Upper lobe of left lung (tissue), 4 donors: ENCODE measurements at regions not wholly inside any gene's neighbourhood (a gene's known extent, or its start where the extent isn't known, plus 50 kb on each side); places are given as distances from the start of the nearest gene placed in this dataset.

Source experiments
- EP300 ChIP-seq, 4 donors: sonication (generic); formaldehyde crosslinking; IDR thresholded peaks; one replicate each; pipeline ENCODE4 v1.5.1; 2017; ENCODE audit warnings: antibody characterized with exemption in 4 of 4, control low read depth in 2 of 4
- POLR2A ChIP-seq, 4 donors: fragments of 450-650 bp; IDR thresholded peaks; one replicate each; pipeline ENCODE4 v1.5.1; 2016 to 2017; ENCODE audit warnings: antibody characterized with exemption in 4 of 4, mild to moderate bottlenecking in 2 of 4
- POLR2AphosphoS5 ChIP-seq, 2 donors: sonication (generic); formaldehyde crosslinking; IDR thresholded peaks; one replicate each; pipeline ENCODE4 v1.5.1; 2017; ENCODE audit warnings: antibody characterized with exemption in 2 of 2
- TF ChIP-seq, protein P1 (sequence below), 6 experiments: fragments of 450-650 bp in 4 of 6; fragments of 200-600 bp in 2 of 6; sonication (generic) in 2 of 6; IDR thresholded peaks; one replicate each; pipeline ENCODE4 v1.5.1; 2016 to 2019; ENCODE audit warnings: antibody characterized with exemption in 6 of 6

DNA sequence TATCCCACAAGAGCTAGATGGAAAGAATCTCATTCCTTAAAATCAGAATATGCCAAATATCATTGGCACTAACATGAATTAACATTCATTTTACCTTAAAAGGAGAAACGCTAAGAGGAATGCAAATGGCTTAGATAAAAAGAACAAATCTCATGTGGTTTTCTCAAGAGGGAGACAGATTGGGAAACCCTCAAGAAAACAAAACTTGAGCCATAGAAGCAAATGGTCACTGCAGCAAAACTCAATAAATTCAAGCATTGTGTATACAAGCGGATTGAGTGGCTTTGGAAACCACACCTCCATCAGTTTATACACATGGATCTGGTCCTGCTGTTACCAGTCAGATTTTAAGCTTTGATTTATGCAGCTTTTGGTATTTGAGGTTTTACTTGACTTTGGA lies 1331.8 kb upstream of the ZEB2 start:
- TF ChIP-seq EP300 (IDR thresholded peaks at IDR 0.05) (no peak), POLR2A (IDR thresholded peaks at IDR 0.05) (no peak), POLR2AphosphoS5 (IDR thresholded peaks at IDR 0.05) (no peak)
- TF ChIP-seq, protein P1, sequence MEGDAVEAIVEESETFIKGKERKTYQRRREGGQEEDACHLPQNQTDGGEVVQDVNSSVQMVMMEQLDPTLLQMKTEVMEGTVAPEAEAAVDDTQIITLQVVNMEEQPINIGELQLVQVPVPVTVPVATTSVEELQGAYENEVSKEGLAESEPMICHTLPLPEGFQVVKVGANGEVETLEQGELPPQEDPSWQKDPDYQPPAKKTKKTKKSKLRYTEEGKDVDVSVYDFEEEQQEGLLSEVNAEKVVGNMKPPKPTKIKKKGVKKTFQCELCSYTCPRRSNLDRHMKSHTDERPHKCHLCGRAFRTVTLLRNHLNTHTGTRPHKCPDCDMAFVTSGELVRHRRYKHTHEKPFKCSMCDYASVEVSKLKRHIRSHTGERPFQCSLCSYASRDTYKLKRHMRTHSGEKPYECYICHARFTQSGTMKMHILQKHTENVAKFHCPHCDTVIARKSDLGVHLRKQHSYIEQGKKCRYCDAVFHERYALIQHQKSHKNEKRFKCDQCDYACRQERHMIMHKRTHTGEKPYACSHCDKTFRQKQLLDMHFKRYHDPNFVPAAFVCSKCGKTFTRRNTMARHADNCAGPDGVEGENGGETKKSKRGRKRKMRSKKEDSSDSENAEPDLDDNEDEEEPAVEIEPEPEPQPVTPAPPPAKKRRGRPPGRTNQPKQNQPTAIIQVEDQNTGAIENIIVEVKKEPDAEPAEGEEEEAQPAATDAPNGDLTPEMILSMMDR (IDR thresholded peaks at IDR 0.05) = no peak
